Stimulated activated CD4-positive, alpha-beta T cell treated with anti-CD3 and anti-CD28 coated beads, Interleukin-2, amount 100 ng/mL, for 24 hours (primary cell): ENCODE measurements at regions not wholly inside any gene's neighbourhood (a gene's known extent, or its start where the extent isn't known, plus 50 kb on each side); places are given as distances from the start of the nearest gene placed in this dataset.
"Not testable (repeated sequence)": the region's sequence is repeated elsewhere in the genome, so short reads cannot be mapped to it uniquely, and the experiment has no call there.

Experiments used
- DNase-seq, 2 donors: peaks; one replicate each; pipeline ENCODE4 v3.0.0-alpha.2; 2020

DNA sequence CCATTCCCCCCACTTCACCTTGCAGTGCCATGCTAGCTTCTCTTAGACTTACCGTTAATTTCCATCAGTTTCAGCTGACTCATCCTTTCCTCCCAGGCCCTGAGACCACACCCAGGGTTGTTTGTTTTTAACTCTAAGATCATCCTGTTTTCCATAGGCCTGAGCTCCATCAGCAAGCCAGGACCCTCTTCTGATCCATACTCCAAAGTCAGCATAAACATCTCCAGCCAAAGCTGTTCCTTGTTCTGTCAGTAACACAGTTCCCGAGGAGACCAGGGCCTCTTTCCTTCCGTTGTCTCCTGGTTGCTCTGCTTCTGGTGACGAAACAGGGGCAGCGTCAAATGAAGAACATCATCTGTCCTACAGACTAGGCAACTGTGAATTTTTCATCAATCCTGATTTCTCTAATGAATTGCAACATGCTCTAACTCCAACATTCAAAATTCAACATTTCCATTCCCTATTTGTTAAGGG is 83.8 kb upstream of the HNF1B start:
- no peak for DNase-seq

DNA sequence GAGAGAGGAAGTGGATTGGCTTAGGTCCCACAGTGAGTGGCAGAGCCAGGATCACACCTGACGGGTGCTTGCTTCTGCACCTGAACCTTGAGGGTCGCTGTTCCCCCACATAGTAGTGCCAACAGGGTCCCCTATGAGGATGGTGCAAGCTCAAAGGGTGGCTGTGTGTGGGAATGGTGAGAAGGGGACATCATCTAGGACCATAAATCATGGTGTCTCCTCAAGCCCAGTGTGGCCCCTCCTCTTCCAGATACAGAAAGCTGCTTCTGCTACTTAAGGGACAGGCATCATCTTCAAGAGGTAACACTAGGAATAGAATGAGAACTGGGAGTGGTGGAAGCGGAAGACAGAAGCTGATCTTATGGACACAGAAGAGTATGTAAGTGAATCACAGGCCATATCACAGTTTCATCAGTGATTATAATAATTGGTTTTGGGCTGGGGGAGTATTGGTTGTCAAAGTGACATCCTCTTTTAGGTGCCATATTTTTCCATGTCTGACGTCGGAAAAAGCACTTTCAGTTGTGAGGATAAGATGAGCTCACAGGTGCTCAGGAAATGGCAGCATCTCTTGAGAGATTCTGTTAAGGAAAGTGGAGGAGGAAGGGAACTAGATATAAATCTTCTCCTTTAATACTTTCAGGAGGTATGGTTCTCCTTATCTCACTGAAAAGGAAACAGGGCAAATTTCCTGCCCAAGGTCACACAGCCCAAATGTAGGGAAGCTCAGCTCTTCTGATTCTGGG is 83.2 kb upstream of the HNF1B start:
- no peak for DNase-seq

DNA sequence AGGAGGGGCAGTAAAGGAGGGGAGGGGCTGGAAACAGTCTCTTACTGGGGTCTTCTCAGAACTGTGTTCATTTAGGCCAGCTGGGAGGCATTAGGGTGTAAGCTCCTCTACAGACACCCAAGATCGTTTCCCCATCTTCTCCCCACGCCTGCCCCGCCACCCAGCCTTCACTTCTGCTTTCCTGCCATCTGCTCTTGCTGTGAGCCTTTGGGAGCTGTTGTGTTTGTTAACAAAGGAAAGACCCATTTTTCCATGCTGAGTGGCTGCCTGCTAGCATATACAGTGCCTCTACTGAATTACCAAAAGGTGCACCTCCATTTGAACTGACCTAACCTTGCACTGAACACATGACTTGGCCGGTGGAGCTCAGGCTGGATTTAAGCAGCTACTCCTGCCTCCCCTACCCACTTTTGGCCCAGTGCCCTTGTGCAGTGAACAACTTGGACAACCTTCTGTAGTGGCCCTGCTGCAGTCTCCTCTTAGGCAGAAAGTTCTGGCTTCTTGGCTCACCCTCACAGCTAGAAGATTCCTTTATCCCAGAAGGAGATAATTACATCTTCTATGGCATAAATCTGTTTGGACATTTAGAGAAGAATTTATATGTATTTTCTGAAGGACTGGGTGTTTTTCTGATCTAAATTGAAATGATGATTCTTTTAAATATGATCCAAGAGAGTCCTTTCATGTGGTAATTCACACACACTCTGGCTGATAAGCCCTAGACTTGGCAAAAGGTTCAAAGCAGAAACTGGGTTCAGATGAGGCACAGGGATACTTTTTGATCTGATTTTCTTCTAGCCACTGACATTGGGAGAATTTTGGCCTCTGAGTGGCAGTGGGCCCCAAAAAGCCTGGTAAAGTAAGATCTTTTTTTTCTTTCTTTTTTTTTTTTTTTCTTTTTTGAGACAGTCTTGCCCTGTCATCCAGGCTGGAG is 81.9 kb upstream of the HNF1B start:
- no peak for DNase-seq

DNA sequence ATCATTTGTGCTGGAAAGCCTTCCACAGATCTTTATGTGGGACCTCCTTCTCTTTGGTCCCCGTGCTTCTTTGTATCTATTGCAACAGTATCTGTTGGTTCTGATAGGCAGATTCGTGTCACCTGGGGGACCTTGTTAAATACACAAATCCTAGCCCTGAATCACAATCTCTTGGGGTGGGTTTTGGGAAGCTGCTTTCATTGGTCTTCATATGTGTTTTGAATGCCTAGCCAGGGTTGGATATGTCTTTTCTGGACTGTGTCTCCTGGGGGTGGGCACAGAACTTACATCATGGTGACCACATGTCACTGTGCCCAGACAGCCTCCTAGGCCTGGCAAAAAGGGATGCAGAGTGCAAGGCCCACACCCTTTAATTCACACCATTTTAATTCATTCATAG is 81.0 kb upstream of the HNF1B start:
- DNase-seq, result no peak

DNA sequence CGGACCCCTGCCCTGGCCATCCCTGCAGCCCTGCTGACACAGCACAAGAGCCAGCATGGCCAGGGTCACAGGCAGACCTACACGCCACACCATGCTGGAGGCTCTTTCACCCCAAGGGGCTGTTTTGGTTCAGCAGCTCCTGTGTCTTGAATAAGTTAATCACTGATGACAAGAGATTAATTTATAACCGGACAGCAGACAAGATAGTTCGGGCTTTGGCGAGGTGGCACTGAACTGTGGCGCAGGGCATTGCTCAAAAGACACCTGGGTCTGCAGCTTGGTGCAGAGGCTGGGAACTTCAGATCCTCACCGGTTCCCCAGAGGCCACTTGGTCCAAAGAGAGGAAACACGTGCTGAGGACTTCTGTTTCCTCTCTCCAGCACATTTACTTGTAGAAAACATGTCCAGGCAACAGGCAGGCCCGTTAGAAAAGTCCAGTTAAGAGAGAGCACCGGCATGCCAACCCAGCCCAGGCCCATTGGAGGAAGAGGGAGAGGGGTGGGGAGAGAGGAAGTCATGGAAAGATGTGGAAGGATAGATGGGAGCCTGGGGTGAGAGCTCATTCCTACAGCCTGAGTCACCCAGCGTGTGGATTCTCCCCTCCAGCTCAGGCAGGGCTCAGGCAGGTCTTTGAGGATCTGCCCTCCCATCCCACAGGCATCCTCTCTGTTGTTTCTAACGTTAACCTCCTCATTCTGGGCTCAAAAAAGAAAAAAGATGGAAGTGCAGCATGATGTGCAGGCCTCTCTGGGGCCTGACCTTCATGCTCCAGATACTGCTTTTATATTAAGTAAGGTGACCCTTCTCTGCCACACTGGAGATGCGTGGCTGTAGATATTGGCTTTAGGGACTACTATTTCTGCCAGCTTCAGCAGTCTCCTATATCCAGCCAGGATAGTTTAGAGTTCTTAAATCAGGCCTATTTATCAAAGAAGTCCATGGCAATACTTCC is 80.0 kb upstream of the HNF1B start:
- no peak for DNase-seq

DNA sequence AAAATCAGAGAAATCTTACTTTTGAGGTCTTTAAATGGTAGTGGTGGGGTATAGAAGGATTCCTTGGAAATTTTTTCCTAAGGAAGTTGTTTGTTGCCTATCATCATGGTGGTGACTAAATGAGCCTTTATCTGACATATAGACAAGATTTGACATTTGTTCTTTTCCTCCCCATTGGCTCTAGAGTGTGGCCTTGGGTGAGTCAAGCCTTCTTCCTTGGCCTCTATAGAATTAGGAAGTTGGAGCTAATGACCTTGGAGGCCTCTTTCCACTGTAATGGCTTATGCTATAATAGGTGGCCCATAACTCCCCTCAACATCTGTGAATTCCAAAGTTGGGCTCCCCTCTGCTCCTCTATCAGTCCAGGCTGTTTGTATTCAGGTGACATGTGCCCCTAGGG is 79.1 kb upstream of the HNF1B start:
- DNase-seq, result no peak

DNA sequence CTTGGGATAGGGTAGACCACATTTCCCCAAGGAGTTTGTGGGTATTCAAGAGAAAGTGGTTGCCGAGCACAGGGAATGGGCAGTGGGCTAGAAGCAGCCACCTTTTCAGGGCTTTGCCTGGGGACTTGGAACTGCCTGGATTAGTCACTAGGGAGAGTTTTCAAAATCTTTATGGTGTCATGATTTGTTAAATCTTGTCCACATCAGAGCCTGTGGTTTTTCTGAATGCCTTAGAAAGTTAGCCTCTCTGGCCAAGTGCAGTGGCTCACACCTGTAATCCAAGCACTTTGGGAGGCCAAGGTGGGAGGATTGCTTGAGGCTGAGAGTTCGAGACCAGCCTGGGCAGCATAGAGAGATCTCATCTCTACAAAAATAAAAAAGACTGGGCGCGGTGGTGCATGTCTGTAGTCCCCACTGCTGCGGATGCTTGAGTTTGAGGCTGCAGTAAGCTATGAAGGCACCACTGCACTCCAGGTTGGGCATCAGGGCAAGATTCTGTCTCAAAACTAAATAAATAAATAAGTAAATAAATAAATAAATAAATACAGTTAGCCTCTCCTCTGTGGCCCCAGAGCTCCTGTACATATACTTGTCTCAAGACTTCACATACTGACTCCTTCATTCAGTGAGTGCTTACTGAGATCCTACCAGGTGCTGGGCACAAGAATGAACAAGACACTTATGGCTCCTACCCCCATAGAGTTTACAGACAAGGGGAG is 76.3 kb upstream of the HNF1B start:
- DNase-seq, result no peak

DNA sequence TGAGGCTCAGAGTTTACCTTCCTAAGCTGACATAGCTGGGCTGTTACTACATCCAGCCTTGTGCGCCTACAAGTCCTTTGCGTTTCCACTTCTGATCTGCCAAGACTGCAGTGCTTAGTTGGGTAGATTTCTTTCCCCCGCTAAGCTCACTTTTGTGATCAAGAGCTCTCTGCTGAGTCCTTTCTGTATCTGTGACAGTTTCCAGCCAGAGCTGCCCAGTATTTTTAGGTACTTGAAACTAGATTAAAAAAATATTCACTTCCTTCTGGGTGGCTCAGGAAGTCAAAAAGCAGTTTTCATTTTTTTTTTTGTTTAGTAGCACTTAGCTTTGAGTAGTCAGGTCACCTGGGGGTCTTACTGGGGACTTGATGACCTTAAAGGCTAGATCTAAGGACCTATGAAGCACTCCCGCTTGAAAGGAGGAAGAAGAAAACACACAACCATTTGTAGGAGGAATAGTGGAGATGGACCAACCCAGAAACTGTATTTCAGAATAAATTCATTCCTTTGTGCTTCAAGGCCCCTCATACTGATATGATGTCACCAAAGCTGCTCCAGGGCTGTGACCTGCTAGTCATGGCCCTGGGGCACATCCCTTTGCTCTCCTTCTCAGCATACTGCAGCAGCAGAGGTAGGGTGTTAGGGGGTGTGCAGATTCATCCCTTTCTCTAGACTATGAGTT is 75.6 kb upstream of the HNF1B start:
- DNase-seq, result no peak

DNA sequence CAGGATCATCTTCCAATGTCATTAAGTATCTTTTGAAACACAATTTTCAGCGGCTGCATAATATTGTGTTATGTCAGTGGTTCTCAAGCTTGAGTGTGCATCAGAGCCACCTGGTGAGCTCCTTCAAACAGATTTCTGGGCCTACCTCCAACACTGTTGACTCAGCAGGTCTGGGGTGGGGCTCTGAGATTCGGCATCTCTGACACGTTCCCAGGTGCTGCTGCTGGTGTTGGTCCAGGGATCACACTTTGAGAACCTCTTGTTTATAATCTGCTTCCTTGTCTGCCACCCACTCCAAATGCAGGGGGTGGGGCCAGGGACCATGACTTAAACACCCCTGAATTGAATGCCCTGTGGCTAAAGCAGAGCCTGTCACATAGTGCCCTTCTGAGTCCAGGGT is 73.8 kb upstream of the HNF1B start:
- no peak for DNase-seq

DNA sequence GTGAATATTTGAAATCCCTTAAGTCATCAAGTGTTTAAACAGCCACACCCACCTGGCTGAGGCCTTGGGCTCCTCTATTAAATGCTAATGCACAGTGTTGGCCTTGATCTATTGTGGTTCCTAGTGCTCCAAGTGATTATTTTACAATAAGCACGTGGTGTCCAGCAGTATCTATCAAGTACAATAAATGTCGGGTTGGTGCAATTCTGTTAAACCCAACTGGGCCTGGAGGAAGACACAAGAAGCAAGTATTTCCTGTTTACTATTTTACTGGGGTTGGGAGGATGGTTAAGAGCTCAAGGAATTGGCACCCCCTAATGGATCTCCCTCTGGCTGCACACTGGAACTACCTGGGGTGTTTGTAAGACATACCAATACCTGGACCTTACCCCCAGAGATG is 72.1 kb upstream of the HNF1B start:
- DNase-seq, result no peak

DNA sequence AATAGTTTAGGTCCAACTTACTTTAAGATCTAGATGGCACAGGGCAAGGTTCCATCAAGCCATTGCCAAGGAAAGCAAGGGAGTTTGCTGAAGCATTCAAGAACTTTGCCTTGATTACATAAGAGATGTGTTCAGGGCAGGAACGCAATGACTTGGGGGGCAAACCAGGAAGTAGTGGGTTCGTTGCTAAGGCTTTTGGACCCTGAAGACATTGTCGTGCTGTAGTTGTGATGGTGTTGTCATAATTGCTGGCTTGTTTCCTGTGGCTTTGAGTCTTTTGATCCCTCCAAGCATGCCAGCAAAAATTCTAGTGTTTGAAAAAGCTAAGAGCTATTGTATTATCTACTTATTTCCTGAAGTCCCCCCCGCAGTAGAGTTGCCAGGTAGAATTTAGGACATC is 70.7 kb upstream of the HNF1B start:
- DNase-seq, result no peak

DNA sequence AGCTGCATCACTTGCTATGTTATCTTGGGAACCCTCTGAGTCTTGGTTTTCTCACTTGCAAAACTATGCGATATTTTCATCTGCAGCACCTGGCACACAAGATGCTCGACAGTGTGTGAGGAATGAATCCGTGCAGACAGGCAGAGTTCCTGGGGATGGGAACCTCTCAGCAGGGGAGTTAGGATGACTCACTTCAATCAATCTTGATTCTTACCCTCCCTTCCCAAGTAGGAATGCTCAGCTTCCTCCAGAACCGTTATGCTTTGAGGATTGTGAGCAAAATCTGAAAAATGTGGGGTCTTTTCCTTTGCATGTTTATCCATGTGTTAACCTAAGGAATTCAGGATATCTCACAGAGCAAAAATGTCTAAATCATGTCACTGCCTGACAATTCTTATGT is 68.9 kb upstream of the HNF1B start:
- DNase-seq, result no peak

DNA sequence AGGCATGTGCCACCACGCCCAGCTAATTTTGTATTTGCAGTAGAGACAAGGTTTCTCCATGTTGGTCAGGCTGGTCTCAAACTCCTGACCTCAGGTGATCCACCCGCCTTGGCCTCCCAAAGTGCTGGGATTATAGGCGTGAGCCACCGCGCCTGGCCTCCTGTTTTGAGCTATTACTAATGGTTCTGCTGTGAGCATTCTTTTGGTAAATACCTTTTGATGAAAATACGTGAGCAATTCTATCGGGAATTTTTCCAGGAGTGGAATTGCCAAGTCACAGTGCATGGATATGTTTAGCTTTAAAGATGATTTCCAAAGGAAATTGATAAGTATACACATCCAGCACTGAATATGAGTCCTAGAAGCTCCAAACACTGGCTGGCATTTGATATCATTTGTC is 64.0 kb upstream of the HNF1B start:
- DNase-seq, result not testable (repeated sequence)

DNA sequence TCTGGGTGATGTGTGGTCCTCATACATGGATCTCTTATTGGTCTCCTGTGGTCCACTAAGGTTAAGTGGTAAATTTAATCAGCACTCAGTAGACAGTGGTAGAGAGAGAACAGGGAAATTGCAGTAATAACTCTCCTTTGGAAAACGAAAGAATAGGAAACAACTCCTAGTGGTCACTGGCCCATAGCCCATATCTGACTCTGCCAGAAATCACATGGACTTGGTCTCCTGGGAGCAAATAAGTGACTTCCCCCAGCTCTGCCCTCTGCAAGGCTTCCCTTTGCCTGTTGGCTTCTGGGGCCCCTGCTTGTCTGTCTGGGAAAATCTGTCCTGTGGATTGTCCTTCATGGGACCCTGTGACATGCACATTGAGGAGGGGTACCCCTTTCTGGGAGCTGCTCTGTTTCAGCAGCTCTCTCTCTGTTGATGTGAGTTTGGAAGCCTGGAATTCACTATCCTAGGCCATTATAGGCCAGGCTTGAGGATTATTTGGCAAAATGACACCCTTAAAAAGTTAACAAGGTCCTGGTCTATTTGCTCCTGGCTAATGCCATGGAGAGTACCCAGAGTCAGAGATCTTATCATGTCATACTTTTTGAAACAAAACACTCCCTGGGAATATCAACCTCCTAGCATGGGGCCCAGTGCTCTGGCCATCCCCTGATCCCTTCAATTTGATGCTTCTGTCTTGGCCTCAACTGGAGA is 58.0 kb upstream of the HNF1B start:
- DNase-seq, result no peak

DNA sequence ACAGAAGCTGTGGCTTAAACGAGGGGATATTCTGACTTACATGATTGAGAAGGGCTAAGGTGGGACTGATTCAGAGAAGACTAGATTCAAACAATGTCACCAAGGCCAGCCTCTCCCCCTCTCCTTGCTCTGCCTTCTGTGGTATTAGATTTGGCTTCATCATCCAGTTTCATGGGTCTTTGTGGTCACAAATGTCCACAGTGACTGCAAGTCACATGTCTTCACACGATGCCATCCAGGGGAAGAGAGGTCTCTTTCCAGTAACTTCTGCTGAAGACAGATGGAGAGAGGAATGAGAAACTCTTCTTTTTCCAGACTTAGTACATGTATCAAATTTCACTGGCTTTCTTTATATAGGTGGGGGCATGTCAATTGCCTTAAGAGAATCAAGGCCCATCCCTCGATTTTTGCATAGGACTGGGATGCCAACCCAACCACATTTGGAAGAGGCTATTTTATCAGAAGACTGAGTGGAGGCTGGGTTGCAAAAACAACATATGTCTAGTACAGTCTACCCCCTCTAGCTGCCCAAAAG is 57.3 kb upstream of the HNF1B start:
- no peak for DNase-seq

DNA sequence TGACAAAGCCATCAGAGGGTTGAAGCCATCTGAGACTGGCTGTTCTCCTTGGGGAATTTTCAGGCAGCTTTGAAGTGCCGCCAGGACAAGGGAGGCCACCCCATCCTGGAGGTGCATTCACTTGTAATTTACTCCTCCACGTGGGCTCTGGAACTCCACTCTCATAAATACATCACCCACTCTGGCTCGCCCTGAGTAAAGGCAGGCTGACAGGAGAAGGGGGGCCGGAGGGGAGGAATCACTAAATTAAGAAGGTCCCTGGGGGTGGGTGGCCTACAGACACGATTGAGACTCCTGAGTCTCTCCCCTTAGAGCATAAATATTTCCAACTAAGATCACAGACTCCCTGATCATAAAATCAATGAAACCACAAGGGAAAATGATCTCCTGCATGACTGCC is 56.3 kb upstream of the HNF1B start:
- no peak for DNase-seq

DNA sequence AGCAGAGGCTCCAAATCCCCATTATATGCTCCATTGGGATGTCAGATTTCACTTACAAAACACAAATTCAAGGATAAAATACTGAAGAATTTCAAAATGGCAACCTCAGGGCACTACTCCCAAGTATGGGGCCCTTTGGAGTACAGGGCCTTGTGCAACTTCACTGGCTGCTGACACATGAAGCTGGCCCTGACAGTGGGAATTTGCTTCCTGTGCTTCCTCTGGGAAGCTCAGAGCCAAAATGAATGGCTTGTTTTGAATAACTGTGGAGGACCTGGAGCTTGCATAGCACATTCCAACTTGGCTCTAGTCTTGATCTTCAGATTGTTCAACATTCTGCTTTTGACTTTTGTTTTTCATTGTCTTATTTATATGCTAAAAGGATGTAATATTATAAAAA is 52.3 kb upstream of the HNF1B start:
- no peak for DNase-seq

DNA sequence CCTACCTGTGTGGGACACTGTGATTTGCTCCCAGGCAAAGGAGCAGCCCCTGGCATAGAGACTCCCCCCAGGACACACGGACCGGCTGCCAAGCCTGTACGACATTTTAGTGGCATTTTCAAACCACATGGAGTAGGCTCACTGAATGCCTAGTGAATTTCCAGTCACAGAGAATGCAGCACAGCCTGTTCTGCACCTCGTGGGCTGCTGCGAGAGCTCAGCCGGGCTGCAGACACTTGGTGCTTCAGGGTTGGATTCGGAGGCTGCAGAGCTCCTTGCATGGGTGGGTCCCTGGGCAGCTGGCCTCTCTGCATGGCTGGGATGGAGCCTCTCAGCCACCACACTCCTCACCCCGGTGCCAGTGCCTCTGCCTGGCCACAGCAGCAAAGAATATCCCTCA is 51.2 kb upstream of the HNF1B start:
- DNase-seq, result no peak
